Caco-2 (cell line): ENCODE measurements at regions not wholly inside any gene's neighbourhood (a gene's known extent, or its start where the extent isn't known, plus 50 kb on each side); places are given as distances from the start of the nearest gene placed in this dataset.

Experiments used
- BruUV-seq: library from RNA; stranded (reverse); fragments of 400-500 nt; replicated peaks from 2 replicates; lab custom pipeline; 2021; lab: Mats Ljungman, UMichigan
- CTCF ChIA-PET: fragments of 300-600 bp; sonication (Branson Sonifier 250); formaldehyde crosslinking; loops from one replicate; lab custom pipeline; 2022; ENCODE audit warnings: antibody characterized with exemption; lab: Charles Lee
- POLR2A ChIA-PET: fragments of 300-600 bp; sonication (Branson Sonifier 250); formaldehyde crosslinking; loops from one replicate; lab custom pipeline; 2022; ENCODE audit warnings: antibody characterized with exemption; lab: Charles Lee
- DNase-seq, 2 experiments: peaks; one replicate each; pipeline versions ENCODE4 v3.0.0 to v3.0.0-alpha.2; 2020 to 2022
- H3K27me3 ChIP-seq: replicated peaks from 2 replicates; pipeline ENCODE4 v1.6.0; 2011; ENCODE audit warnings: low read length; ENCODE audit not compliant: control insufficient read depth, insufficient read depth
- H3K36me3 ChIP-seq: 2 replicates; pipeline ENCODE4 v1.5.1; 2011; ENCODE audit warnings: low read length; ENCODE audit not compliant: control insufficient read depth, insufficient read depth
- H3K4me1 ChIP-seq: fragments of 250-450 bp; sonication (Bioruptor Pico); 2 replicates; pipeline ENCODE4 v1.5.1; 2020; ENCODE audit warnings: mild to moderate bottlenecking
- H3K4me3 ChIP-seq: 2 replicates; pipeline ENCODE4 v1.5.1; 2011; ENCODE audit warnings: low read depth, mild to moderate bottlenecking, control low read depth, low read length
- H3K9me3 ChIP-seq: fragments of 250-450 bp; sonication (Bioruptor Pico); 2 replicates; pipeline ENCODE4 v1.5.1; 2020; ENCODE audit warnings: mild to moderate bottlenecking, moderate library complexity
- H3K27ac Mint-ChIP-seq: one replicate; pipeline ENCODE4 v1.8.0; 2022; ENCODE audit warnings: mixed read lengths; ENCODE audit not compliant: unreplicated experiment
- H3K27me3 Mint-ChIP-seq: one replicate; pipeline ENCODE4 v1.8.0; 2022; ENCODE audit warnings: mixed read lengths; ENCODE audit not compliant: insufficient read depth, unreplicated experiment
- H3K36me3 Mint-ChIP-seq: one replicate; pipeline ENCODE4 v1.8.0; 2022; ENCODE audit warnings: mild to moderate bottlenecking, mixed read lengths; ENCODE audit not compliant: insufficient read depth, unreplicated experiment
- H3K4me1 Mint-ChIP-seq: one replicate; pipeline ENCODE4 v1.8.0; 2022; ENCODE audit warnings: low read depth, mixed read lengths; ENCODE audit not compliant: unreplicated experiment
- H3K4me3 Mint-ChIP-seq: one replicate; pipeline ENCODE4 v1.8.0; 2022; ENCODE audit warnings: mild to moderate bottlenecking, moderate library complexity, mixed read lengths; ENCODE audit not compliant: unreplicated experiment
- H3K9me3 Mint-ChIP-seq: one replicate; pipeline ENCODE4 v1.8.0; 2022; ENCODE audit warnings: mixed read lengths; ENCODE audit not compliant: unreplicated experiment
- CTCF ChIP-seq, 2 experiments: fragments of 200-600 bp in 1 of 2; IDR thresholded peaks; 1 replicate in 1 of 2; 2 replicates in 1 of 2; pipeline versions ENCODE4 v1.5.1 to v1.8.0; 2011 to 2022; ENCODE audit warnings: antibody characterized with exemption in 1 of 2, control low read depth in 1 of 2, inconsistent platforms in 1 of 2, low read depth in 1 of 2, low read length in 1 of 2, mild to moderate bottlenecking in 1 of 2, moderate library complexity in 1 of 2; ENCODE audit not compliant: insufficient read depth in 1 of 2, severe bottlenecking in 1 of 2, unreplicated experiment in 1 of 2
- intact Hi-C: fragments of 100-400 bp; cut with micrococcal nuclease; formaldehyde crosslinking; loops from one replicate; pipeline ENCODE4 v1.10.0; 2022; ENCODE audit not compliant: unreplicated experiment

GRCh38 chr1:215005656-215006345, 76.7 kb upstream of the KCNK2 start:
- intact Hi-C loops, result no loop called here
- H3K4me3 ChIP-seq, result no peak overlapping the region
- POLR2A ChIA-PET, result no interaction called here
- H3K4me1 ChIP-seq, result peaks cover 31% of the 10 kb centered on the region
- no TSS peak for BruUV-seq
- no peak for DNase-seq
- no peaks in the 10 kb centered on the region for H3K9me3 ChIP-seq
- H3K27me3 Mint-ChIP-seq, result no peaks in the 10 kb centered on the region
- no peak overlapping the region for H3K27ac Mint-ChIP-seq
- TF ChIP-seq CTCF (IDR thresholded peaks at IDR 0.05; ENCODE audit: insufficient read depth in 1 of 2, low read depth in 1 of 2, low read length in 1 of 2, severe bottlenecking in 1 of 2, unreplicated experiment in 1 of 2), result no peak
- H3K27me3 ChIP-seq, result no peaks in the 10 kb centered on the region
- H3K36me3 Mint-ChIP-seq, result peaks cover 6% of the 10 kb centered on the region
- no peak overlapping the region for H3K4me3 Mint-ChIP-seq
- H3K4me1 Mint-ChIP-seq, result peaks cover 21% of the 10 kb centered on the region
- CTCF ChIA-PET, result no interaction called here
- no peaks in the 10 kb centered on the region for H3K9me3 Mint-ChIP-seq
- no peaks in the 10 kb centered on the region for H3K36me3 ChIP-seq

- no peaks in the 10 kb centered on the region for H3K36me3 ChIP-seq
- H3K27me3 ChIP-seq, result no peaks in the 10 kb centered on the region
- Mint-ChIP-seq H3K27me3 (no peaks in the 10 kb centered on the region), H3K36me3 (peaks cover 6% of the 10 kb centered on the region), H3K9me3 (no peaks in the 10 kb centered on the region), H3K4me3 (no peak overlapping the region), H3K27ac (no peak overlapping the region), H3K4me1 (peaks cover 21% of the 10 kb centered on the region)
- CTCF ChIA-PET, result no interaction called here
- H3K4me1 ChIP-seq, result peaks cover 31% of the 10 kb centered on the region
- DNase-seq, result no peak
- no TSS peak for BruUV-seq
- H3K9me3 ChIP-seq, result no peaks in the 10 kb centered on the region
- H3K4me3 ChIP-seq, result no peak overlapping the region
- intact Hi-C loops, result no loop called here
- no peak for TF ChIP-seq CTCF (IDR thresholded peaks at IDR 0.05; ENCODE audit: insufficient read depth in 1 of 2, low read depth in 1 of 2, low read length in 1 of 2, severe bottlenecking in 1 of 2, unreplicated experiment in 1 of 2)
- POLR2A ChIA-PET, result no interaction called here
These were observed 74.7 kb upstream of the KCNK2 start for GRCh38 chr1:215007880-215008279.

GRCh38 chr1:215018555-215018954, 64.0 kb upstream of the KCNK2 start:
- ChIA-PET CTCF (no interaction called here), POLR2A (no interaction called here)
- Mint-ChIP-seq H3K9me3 (no peaks in the 10 kb centered on the region), H3K36me3 (no peaks in the 10 kb centered on the region), H3K4me1 (no peaks in the 10 kb centered on the region), H3K27me3 (peaks cover 4% of the 10 kb centered on the region), H3K27ac (no peak overlapping the region), H3K4me3 (no peak overlapping the region)
- no peak for DNase-seq
- no peaks in the 10 kb centered on the region for H3K27me3 ChIP-seq
- TF ChIP-seq CTCF (IDR thresholded peaks at IDR 0.05; ENCODE audit: insufficient read depth in 1 of 2, low read depth in 1 of 2, low read length in 1 of 2, severe bottlenecking in 1 of 2, unreplicated experiment in 1 of 2), result no peak
- BruUV-seq, result no TSS peak
- no peaks in the 10 kb centered on the region for H3K36me3 ChIP-seq
- no peak overlapping the region for H3K4me3 ChIP-seq
- intact Hi-C loops, result no loop called here
- no peaks in the 10 kb centered on the region for H3K9me3 ChIP-seq
- no peaks in the 10 kb centered on the region for H3K4me1 ChIP-seq
